ENCODE measurements at regions not wholly inside any gene's neighbourhood (a gene's known extent, or its start where the extent isn't known, plus 50 kb on each side); places are given as distances from the start of the nearest gene placed in this dataset.

- Histone ChIP-seq H3K4me3 (ENCODE audit: extremely low read depth in 1 of 4, insufficient read depth in 2 of 4, low read depth in 3 of 4, low read length in 4 of 4) (no peak overlapping the region), H3K56ac (replicated peaks; ENCODE audit: insufficient read length, low read depth, low read length) (no peak overlapping the region), H4K8ac (ENCODE audit: extremely low read depth, insufficient read depth, low read length) (no peak overlapping the region), H3K79me2 (ENCODE audit: control insufficient read depth in 1 of 2, insufficient read depth in 2 of 2, low read length in 2 of 2) (no peaks in the 10 kb centered on the region), H3K27ac (ENCODE audit: low read depth, low read length) (no peak overlapping the region), H2AK5ac (ENCODE audit: low read depth, low read length) (no peak overlapping the region), H2BK20ac (ENCODE audit: low read length) (no peak overlapping the region), H2BK15ac (ENCODE audit: low read length) (no peak overlapping the region), H3K4me1 (replicated peaks in 1 of 4; ENCODE audit: control insufficient read depth in 3 of 4, insufficient read depth in 4 of 4, low read length in 3 of 4) (no peaks in the 10 kb centered on the region; a peak in 1 of 7 replicates), H4K91ac (replicated peaks; ENCODE audit: insufficient read length, low read length) (no peak overlapping the region), H3K79me1 (ENCODE audit: low read depth, low read length) (no peaks in the 10 kb centered on the region), H3K9ac (replicated peaks in 1 of 4; ENCODE audit: extremely low read depth in 1 of 4, low read depth in 3 of 4, low read length in 3 of 4) (no peak overlapping the region), H2BK120ac (replicated peaks; ENCODE audit: low read depth, low read length) (no peak overlapping the region), H3K14ac (ENCODE audit: insufficient read length) (no peak overlapping the region), H3K4ac (replicated peaks; ENCODE audit: insufficient read length, low read depth, low read length) (no peak overlapping the region), H2BK12ac (ENCODE audit: low read depth, low read length) (no peak overlapping the region), H2AFZ (ENCODE audit: low read length) (no peak overlapping the region), H3K9me3 (ENCODE audit: insufficient read depth in 2 of 2, low read depth in 1 of 2, low read length in 1 of 2) (no peaks in the 10 kb centered on the region), H3K18ac (ENCODE audit: extremely low read depth, low read length) (no peak overlapping the region), H3K4me2 (ENCODE audit: insufficient read depth in 1 of 2, low read depth in 2 of 2, low read length in 2 of 2) (no peak overlapping the region), H2BK5ac (ENCODE audit: low read depth, low read length) (no peak overlapping the region), H3K23ac (ENCODE audit: insufficient read length) (no peak overlapping the region), H3K23me2 (ENCODE audit: low read depth, low read length) (no peaks in the 10 kb centered on the region), H3K36me3 (ENCODE audit: control insufficient read depth in 2 of 4, insufficient read depth in 4 of 4, low read length in 3 of 4) (no peaks in the 10 kb centered on the region), H4K5ac (ENCODE audit: insufficient read length, low read depth, low read length) (no peak overlapping the region), H4K20me1 (replicated peaks in 1 of 2; ENCODE audit: control insufficient read depth in 1 of 2, insufficient read depth in 2 of 2, low read length in 2 of 2) (peaks cover 2 to 12% of the 10 kb centered on the region in 2 experiments), H3K27me3 (replicated peaks in 1 of 4; ENCODE audit: control insufficient read depth in 3 of 4, extremely low read depth in 1 of 4, insufficient read depth in 3 of 4, low read length in 3 of 4) (peaks cover 38 to 90% (median 76%) of the 10 kb centered on the region in 4 experiments)
- no peak for TF ChIP-seq SP2 (IDR thresholded peaks at IDR 0.05; ENCODE audit: low read length)
- TF ChIP-seq SUZ12 (IDR thresholded peaks at IDR 0.05; ENCODE audit: low read length), result no peak
- no peak for TF ChIP-seq SIRT6 (IDR thresholded peaks at IDR 0.05; ENCODE audit: low read length)
- TF ChIP-seq RBBP5 (IDR thresholded peaks at IDR 0.05; ENCODE audit: borderline replicate concordance, low read depth, low read length), result no peak
- TF ChIP-seq BACH1 (IDR thresholded peaks at IDR 0.05; ENCODE audit: low read length), result no peak
- TF ChIP-seq BRCA1 (IDR thresholded peaks at IDR 0.05; ENCODE audit: low read depth, low read length), result no peak
- ChIA-PET CTCF (ENCODE audit: partially characterized antibody) (no interaction called here), POLR2A (ENCODE audit: partially characterized antibody) (no interaction called here)
- FAIRE-seq (no peak), DNase-seq (ENCODE audit: low read depth in 1 of 2, low spot score in 2 of 2) (no peak)
- WGBS, 2 experiments (ENCODE audit: extremely low coverage in 1 of 2, insufficient coverage in 1 of 2, insufficient read length in 1 of 2, insufficient replicate concordance in 2 of 2, low coverage in 1 of 2, low lambda C conversion rate in 2 of 2, missing lambda C conversion rate in 1 of 2), result 83% methylated on average over 10 of the region's 13 CpGs; no CpG with 5 or more reads in 1 of the 2 experiments
Observed at GRCh38 chr2:242043538-242044312, 174.2 kb downstream of the RTP5 start.

All from H1 (cell line).